Liver (tissue), 8 donors: ENCODE measurements at regions not wholly inside any gene's neighbourhood (a gene's known extent, or its start where the extent isn't known, plus 50 kb on each side); places are given as distances from the start of the nearest gene placed in this dataset.

Experiments used
- DNase-seq: peaks from one replicate; pipeline ENCODE4 v3.0.0-alpha.2; 2017; ENCODE audit warnings: low spot score
- H3K27ac ChIP-seq, 2 donors: one replicate each; pipeline ENCODE4 v1.7.0; 2013; ENCODE audit warnings: inconsistent platforms in 2 of 2, low read length in 2 of 2, control low read depth in 1 of 2, low read depth in 1 of 2, mild to moderate bottlenecking in 1 of 2
- H3K27me3 ChIP-seq, 4 donors: one replicate each; pipeline versions ENCODE4 v1.6.1 to v1.7.0; 2013; ENCODE audit warnings: low read length in 3 of 4, inconsistent platforms in 1 of 4, mild to moderate bottlenecking in 1 of 4, moderate library complexity in 1 of 4; ENCODE audit not compliant: control insufficient read depth in 4 of 4, insufficient read depth in 4 of 4
- H3K36me3 ChIP-seq, 4 donors: one replicate each; pipeline versions ENCODE4 v1.6.1 to v1.7.0; 2013; ENCODE audit warnings: low read length in 3 of 4, mild to moderate bottlenecking in 3 of 4, low read depth in 1 of 4, moderate library complexity in 1 of 4; ENCODE audit not compliant: control insufficient read depth in 4 of 4, insufficient read depth in 3 of 4
- H3K4me1 ChIP-seq, 4 donors: one replicate each; pipeline versions ENCODE4 v1.6.1 to v1.7.0; 2013; ENCODE audit warnings: low read length in 3 of 4, mild to moderate bottlenecking in 3 of 4, moderate library complexity in 1 of 4; ENCODE audit not compliant: control insufficient read depth in 4 of 4, insufficient read depth in 4 of 4
- H3K4me3 ChIP-seq, 3 donors: one replicate each; pipeline versions ENCODE4 v1.6.1 to v1.7.0; 2013; ENCODE audit warnings: low read length in 3 of 3, control low read depth in 1 of 3, low read depth in 1 of 3, mild to moderate bottlenecking in 1 of 3
- H3K9ac ChIP-seq, 2 donors: one replicate each; pipeline ENCODE4 v1.7.0; 2013; ENCODE audit warnings: low read length in 2 of 2, mild to moderate bottlenecking in 2 of 2, moderate library complexity in 2 of 2, control low read depth in 1 of 2, low read depth in 1 of 2
- H3K9me3 ChIP-seq, 4 donors: one replicate each; pipeline versions ENCODE4 v1.6.1 to v1.7.0; 2013; ENCODE audit warnings: low read length in 3 of 4; ENCODE audit not compliant: control insufficient read depth in 4 of 4
- EGR1 ChIP-seq, 2 donors: IDR thresholded peaks; 2 replicates each; pipeline ENCODE4 v1.6.1; 2016 to 2018; ENCODE audit warnings: antibody characterized with exemption in 2 of 2, low read depth in 2 of 2
- FOXA1 ChIP-seq: IDR thresholded peaks from 2 replicates; pipeline ENCODE4 v1.6.1; 2016; ENCODE audit warnings: antibody characterized with exemption
- FOXA2 ChIP-seq: IDR thresholded peaks from 2 replicates; pipeline ENCODE4 v1.6.1; 2016; ENCODE audit warnings: antibody characterized with exemption
- HNF4A ChIP-seq, 2 donors: conservative IDR thresholded peaks; 2 replicates each; pipeline ENCODE4 v1.6.1; 2016; ENCODE audit warnings: antibody characterized with exemption in 2 of 2, mild to moderate bottlenecking in 2 of 2
- HNF4G ChIP-seq: IDR thresholded peaks from 2 replicates; pipeline ENCODE4 v1.6.1; 2016; ENCODE audit warnings: antibody characterized with exemption
- JUND ChIP-seq, 2 donors: IDR thresholded peaks; 2 replicates each; pipeline ENCODE4 v1.6.1; 2016; ENCODE audit warnings: antibody characterized with exemption in 2 of 2
- NR2F2 ChIP-seq: IDR thresholded peaks from 2 replicates; pipeline ENCODE4 v1.6.1; 2016; ENCODE audit warnings: antibody characterized with exemption
- RAD21 ChIP-seq, 2 donors: IDR thresholded peaks; 2 replicates each; pipeline ENCODE4 v1.6.1; 2016; ENCODE audit warnings: antibody characterized with exemption in 2 of 2, mild to moderate bottlenecking in 2 of 2
- SP1 ChIP-seq: IDR thresholded peaks from 2 replicates; pipeline ENCODE4 v1.6.1; 2018; ENCODE audit warnings: antibody characterized with exemption, mild to moderate bottlenecking
- YY1 ChIP-seq: IDR thresholded peaks from 2 replicates; pipeline ENCODE4 v1.6.1; 2016; ENCODE audit warnings: antibody characterized with exemption, mild to moderate bottlenecking
- WGBS: extraction: QIAGEN DNeasy Blood & Tissue Kit; methylation state at CpG from one replicate; pipeline ENCODE4 v1.1.7; 2013; 5-methylcytosine and 5-hydroxymethylcytosine counted together
- TF ChIP-seq, protein P1 (sequence below): IDR thresholded peaks from 2 replicates; pipeline ENCODE4 v1.6.1; 2016; ENCODE audit warnings: antibody characterized with exemption
- TF ChIP-seq, protein P2 (sequence below): IDR thresholded peaks from 2 replicates; pipeline ENCODE4 v1.6.1; 2016; ENCODE audit warnings: antibody characterized with exemption, mild to moderate bottlenecking
- TF ChIP-seq, protein P3 (sequence below): fragments of 150-350 bp; IDR thresholded peaks from 2 replicates; pipeline ENCODE4 v1.5.1; 2017; ENCODE audit warnings: improper control_type of control experiment, low read depth, low read length; ENCODE audit not compliant: missing input control
- TF ChIP-seq, protein P4 (sequence below): IDR thresholded peaks from 2 replicates; pipeline ENCODE4 v1.6.1; 2016; ENCODE audit warnings: antibody characterized with exemption
- donor health status: healthy.
- donor health status: healthy.
- donor health status: healthy.
- donor health status: healthy.
- donor health status: healthy.

DNA sequence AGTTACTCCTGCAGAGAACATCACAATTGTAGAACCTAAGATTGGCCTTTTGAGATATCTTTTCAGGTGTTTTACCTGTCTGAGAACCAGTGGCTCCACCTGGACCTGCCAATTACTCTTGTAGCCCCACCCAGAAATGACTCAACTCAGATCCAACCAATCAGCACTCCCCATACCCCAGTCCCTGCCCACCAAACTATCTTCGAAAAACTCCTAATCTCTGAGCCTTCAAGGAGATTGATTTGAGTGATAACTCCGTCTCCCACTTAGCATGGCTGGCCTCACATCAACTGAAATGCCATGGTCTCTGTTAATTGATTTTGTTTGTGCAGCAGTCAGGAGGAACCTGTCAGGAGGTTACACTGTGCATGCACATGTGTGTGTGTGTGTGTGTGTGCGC, 103.6 kb downstream of the MTNR1B start:
- DNase-seq, result no peak
- no peaks in the 10 kb centered on the region for H3K27me3 ChIP-seq
- H3K4me1 ChIP-seq, result peaks cover 0 to 1% (median 0%) of the 10 kb centered on the region in 4 donors
- no peak overlapping the region for H3K9ac ChIP-seq
- no peaks in the 10 kb centered on the region for H3K36me3 ChIP-seq
- H3K27ac ChIP-seq, result no peak overlapping the region
- H3K4me3 ChIP-seq, result no peak overlapping the region
- WGBS, result 74% methylated on average over 3 of the region's 3 CpGs
- H3K9me3 ChIP-seq, result no peaks in the 10 kb centered on the region
- no peak for TF ChIP-seq HNF4G
- TF ChIP-seq HNF4A (conservative IDR thresholded peaks at IDR 0.05), result no peak
- TF ChIP-seq FOXA1, result no peak
- TF ChIP-seq EGR1 (IDR thresholded peaks at IDR 0.05; ENCODE audit: low read depth in 2 of 2), result no peak
- TF ChIP-seq, protein P1, sequence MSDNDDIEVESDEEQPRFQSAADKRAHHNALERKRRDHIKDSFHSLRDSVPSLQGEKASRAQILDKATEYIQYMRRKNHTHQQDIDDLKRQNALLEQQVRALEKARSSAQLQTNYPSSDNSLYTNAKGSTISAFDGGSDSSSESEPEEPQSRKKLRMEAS, result no peak
- TF ChIP-seq, protein P2, sequence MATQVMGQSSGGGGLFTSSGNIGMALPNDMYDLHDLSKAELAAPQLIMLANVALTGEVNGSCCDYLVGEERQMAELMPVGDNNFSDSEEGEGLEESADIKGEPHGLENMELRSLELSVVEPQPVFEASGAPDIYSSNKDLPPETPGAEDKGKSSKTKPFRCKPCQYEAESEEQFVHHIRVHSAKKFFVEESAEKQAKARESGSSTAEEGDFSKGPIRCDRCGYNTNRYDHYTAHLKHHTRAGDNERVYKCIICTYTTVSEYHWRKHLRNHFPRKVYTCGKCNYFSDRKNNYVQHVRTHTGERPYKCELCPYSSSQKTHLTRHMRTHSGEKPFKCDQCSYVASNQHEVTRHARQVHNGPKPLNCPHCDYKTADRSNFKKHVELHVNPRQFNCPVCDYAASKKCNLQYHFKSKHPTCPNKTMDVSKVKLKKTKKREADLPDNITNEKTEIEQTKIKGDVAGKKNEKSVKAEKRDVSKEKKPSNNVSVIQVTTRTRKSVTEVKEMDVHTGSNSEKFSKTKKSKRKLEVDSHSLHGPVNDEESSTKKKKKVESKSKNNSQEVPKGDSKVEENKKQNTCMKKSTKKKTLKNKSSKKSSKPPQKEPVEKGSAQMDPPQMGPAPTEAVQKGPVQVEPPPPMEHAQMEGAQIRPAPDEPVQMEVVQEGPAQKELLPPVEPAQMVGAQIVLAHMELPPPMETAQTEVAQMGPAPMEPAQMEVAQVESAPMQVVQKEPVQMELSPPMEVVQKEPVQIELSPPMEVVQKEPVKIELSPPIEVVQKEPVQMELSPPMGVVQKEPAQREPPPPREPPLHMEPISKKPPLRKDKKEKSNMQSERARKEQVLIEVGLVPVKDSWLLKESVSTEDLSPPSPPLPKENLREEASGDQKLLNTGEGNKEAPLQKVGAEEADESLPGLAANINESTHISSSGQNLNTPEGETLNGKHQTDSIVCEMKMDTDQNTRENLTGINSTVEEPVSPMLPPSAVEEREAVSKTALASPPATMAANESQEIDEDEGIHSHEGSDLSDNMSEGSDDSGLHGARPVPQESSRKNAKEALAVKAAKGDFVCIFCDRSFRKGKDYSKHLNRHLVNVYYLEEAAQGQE, result no peak
- no peak for TF ChIP-seq NR2F2
- no peak for TF ChIP-seq YY1
- TF ChIP-seq FOXA2, result no peak

DNA sequence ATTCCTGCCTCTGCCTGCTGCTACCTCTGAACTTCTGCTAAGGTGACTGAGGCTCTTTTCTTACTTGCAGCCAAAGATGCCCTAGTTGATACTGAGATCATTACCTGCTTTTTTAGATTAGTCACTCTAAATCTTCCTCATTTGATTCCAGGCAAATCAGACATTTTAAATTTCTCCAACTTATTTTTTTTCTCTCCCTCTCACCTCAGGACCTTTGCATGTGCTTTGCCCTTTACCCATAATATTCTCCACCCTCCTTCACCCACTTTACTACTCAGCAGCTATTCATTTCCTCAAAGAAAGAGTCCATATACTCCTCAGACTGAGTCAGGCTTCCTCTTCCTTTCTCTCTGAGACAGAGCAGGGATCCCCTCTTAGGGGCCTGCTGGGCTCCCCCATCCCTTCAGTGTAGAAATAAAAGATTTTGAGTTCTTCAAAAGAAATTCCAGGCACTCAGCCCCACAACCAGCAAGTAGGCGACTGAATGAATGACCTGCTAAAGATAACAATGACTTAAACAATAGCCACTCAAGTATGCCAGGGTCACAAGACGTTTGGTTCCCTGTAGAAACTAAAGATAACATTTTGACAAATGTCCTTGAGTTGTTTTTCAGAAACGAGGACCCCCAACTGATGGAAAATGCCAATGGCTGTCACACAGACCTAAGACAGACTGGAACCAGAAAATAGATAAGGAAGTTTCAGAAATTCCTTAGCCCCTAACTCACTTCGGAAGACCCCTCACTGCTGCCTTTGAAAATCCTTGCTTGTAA, 104.2 kb downstream of the MTNR1B start:
- no peak overlapping the region for H3K4me3 ChIP-seq
- no peak for TF ChIP-seq NR2F2
- TF ChIP-seq SP1, result no peak
- TF ChIP-seq, protein P3, sequence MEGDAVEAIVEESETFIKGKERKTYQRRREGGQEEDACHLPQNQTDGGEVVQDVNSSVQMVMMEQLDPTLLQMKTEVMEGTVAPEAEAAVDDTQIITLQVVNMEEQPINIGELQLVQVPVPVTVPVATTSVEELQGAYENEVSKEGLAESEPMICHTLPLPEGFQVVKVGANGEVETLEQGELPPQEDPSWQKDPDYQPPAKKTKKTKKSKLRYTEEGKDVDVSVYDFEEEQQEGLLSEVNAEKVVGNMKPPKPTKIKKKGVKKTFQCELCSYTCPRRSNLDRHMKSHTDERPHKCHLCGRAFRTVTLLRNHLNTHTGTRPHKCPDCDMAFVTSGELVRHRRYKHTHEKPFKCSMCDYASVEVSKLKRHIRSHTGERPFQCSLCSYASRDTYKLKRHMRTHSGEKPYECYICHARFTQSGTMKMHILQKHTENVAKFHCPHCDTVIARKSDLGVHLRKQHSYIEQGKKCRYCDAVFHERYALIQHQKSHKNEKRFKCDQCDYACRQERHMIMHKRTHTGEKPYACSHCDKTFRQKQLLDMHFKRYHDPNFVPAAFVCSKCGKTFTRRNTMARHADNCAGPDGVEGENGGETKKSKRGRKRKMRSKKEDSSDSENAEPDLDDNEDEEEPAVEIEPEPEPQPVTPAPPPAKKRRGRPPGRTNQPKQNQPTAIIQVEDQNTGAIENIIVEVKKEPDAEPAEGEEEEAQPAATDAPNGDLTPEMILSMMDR, result no peak
- TF ChIP-seq HNF4G, result no peak
- no peak for TF ChIP-seq FOXA2
- TF ChIP-seq RAD21 (IDR thresholded peaks at IDR 0.05), result no peak
- TF ChIP-seq, protein P4, sequence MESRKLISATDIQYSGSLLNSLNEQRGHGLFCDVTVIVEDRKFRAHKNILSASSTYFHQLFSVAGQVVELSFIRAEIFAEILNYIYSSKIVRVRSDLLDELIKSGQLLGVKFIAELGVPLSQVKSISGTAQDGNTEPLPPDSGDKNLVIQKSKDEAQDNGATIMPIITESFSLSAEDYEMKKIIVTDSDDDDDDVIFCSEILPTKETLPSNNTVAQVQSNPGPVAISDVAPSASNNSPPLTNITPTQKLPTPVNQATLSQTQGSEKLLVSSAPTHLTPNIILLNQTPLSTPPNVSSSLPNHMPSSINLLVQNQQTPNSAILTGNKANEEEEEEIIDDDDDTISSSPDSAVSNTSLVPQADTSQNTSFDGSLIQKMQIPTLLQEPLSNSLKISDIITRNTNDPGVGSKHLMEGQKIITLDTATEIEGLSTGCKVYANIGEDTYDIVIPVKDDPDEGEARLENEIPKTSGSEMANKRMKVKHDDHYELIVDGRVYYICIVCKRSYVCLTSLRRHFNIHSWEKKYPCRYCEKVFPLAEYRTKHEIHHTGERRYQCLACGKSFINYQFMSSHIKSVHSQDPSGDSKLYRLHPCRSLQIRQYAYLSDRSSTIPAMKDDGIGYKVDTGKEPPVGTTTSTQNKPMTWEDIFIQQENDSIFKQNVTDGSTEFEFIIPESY, result no peak
- no peak for TF ChIP-seq EGR1 (IDR thresholded peaks at IDR 0.05; ENCODE audit: low read depth in 2 of 2)
- TF ChIP-seq JUND (IDR thresholded peaks at IDR 0.05), result no peak
- TF ChIP-seq, protein P1, result no peak
- TF ChIP-seq, protein P2, result no peak
- TF ChIP-seq HNF4A (conservative IDR thresholded peaks at IDR 0.05), result no peak
- DNase-seq, result no peak
- no peak overlapping the region for H3K9ac ChIP-seq
- 54% methylated on average over 4 of the region's 4 CpGs for WGBS
- H3K4me1 ChIP-seq, result peaks cover 0 to 1% (median 0%) of the 10 kb centered on the region in 4 donors
- no peak overlapping the region for H3K27ac ChIP-seq
- H3K27me3 ChIP-seq, result no peaks in the 10 kb centered on the region
- H3K9me3 ChIP-seq, result no peaks in the 10 kb centered on the region
- H3K36me3 ChIP-seq, result no peaks in the 10 kb centered on the region
